Keratinocyte (primary cell): ENCODE measurements at regions not wholly inside any gene's neighbourhood (a gene's known extent, or its start where the extent isn't known, plus 50 kb on each side); places are given as distances from the start of the nearest gene placed in this dataset.

Source experiments
- DNase-seq: peaks from one replicate; pipeline ENCODE4 v3.0.0-alpha.2; 2011; ENCODE audit warnings: low read depth, missing footprints, low spot score
- FAIRE-seq: peaks from 2 replicates; lab custom pipeline; 2011; peaks lifted over from hg19 to GRCh38; lab: Jason Lieb, UNC
- H2AFZ ChIP-seq: 2 replicates; pipeline ENCODE4 v1.6.0; 2012; ENCODE audit warnings: low read length, control low read depth, inconsistent platforms; ENCODE audit not compliant: control insufficient read depth
- H3K27ac ChIP-seq: 2 replicates; pipeline ENCODE4 v1.5.1; 2011; ENCODE audit warnings: low read length; ENCODE audit not compliant: control insufficient read depth, insufficient read depth
- H3K27me3 ChIP-seq: 3 replicates; pipeline ENCODE4 v1.6.0; 2011; ENCODE audit warnings: low read length; ENCODE audit not compliant: control insufficient read depth, insufficient read depth; ENCODE audit errors: extremely low read depth
- H3K36me3 ChIP-seq, 2 experiments: 2 replicates in 1 of 2; 3 replicates in 1 of 2; pipeline ENCODE4 v1.5.1; 2011; ENCODE audit warnings: low read length in 2 of 2, mild to moderate bottlenecking in 1 of 2; ENCODE audit not compliant: control insufficient read depth in 2 of 2, insufficient read depth in 2 of 2; ENCODE audit errors: extremely low read depth in 1 of 2
- H3K4me1 ChIP-seq: 3 replicates; pipeline ENCODE4 v1.5.1; 2011; ENCODE audit warnings: low read length; ENCODE audit not compliant: control insufficient read depth, insufficient read depth; ENCODE audit errors: extremely low read depth
- H3K4me2 ChIP-seq: 3 replicates; pipeline ENCODE4 v1.6.0; 2011; ENCODE audit warnings: low read depth, low read length; ENCODE audit not compliant: control insufficient read depth, insufficient read depth; ENCODE audit errors: extremely low read depth
- H3K4me3 ChIP-seq, 3 experiments: fragments of 200-600 bp in 1 of 3; sonication (generic) in 1 of 3; 2 replicates in 2 of 3; 3 replicates in 1 of 3; pipeline ENCODE4 v1.5.1; 2011 to 2016; ENCODE audit warnings: low read length in 3 of 3, mild to moderate bottlenecking in 3 of 3, control low read depth in 2 of 3, inconsistent platforms in 1 of 3, low read depth in 1 of 3, mixed read lengths in 1 of 3, mixed run types in 1 of 3, moderate library complexity in 1 of 3; ENCODE audit not compliant: control insufficient read depth in 2 of 3, insufficient read depth in 2 of 3; ENCODE audit errors: extremely low read depth in 1 of 3
- H3K79me2 ChIP-seq: 2 replicates; pipeline ENCODE4 v1.6.0; 2012; ENCODE audit warnings: low read length; ENCODE audit not compliant: control insufficient read depth, insufficient read depth
- H3K9ac ChIP-seq: 3 replicates; pipeline ENCODE4 v1.6.0; 2011; ENCODE audit warnings: low read length; ENCODE audit not compliant: control insufficient read depth, insufficient read depth; ENCODE audit errors: extremely low read depth
- H3K9me1 ChIP-seq: 3 replicates; pipeline ENCODE4 v1.6.0; 2011; ENCODE audit warnings: low read length; ENCODE audit not compliant: control insufficient read depth, insufficient read depth; ENCODE audit errors: extremely low read depth
- H3K9me3 ChIP-seq: 2 replicates; pipeline ENCODE4 v1.5.1; 2012; ENCODE audit warnings: low read depth, low read length; ENCODE audit not compliant: control insufficient read depth
- H4K20me1 ChIP-seq: 3 replicates; pipeline ENCODE4 v1.6.0; 2011; ENCODE audit warnings: low read length; ENCODE audit not compliant: control insufficient read depth, insufficient read depth; ENCODE audit errors: extremely low read depth
- EZH2 ChIP-seq: IDR thresholded peaks from one replicate; pipeline ENCODE4 v1.6.1; 2012; ENCODE audit warnings: inconsistent platforms, mild to moderate bottlenecking, low read length, moderate library complexity
- dilution Hi-C: fragments of 300-500 bp; cut with MboI; formaldehyde crosslinking; loops from one replicate; pipeline ENCODE4 v1.7.0; 2020; ENCODE audit warnings: low sequenced_read_pairs; ENCODE audit not compliant: extremely low pct_ligation_motif_present
- TF ChIP-seq, protein P1 (sequence below), 3 experiments: IDR thresholded peaks in 1 of 3; conservative IDR thresholded peaks in 1 of 3; optimal IDR thresholded peaks in 1 of 3; 2 replicates in 2 of 3; 3 replicates in 1 of 3; pipeline versions ENCODE3 to v1.5.1; 2011; ENCODE audit warnings: low read length in 3 of 3, mild to moderate bottlenecking in 3 of 3, moderate library complexity in 2 of 3, control low read depth in 1 of 3, inconsistent platforms in 1 of 3; ENCODE audit not compliant: insufficient read depth in 2 of 3; ENCODE audit errors: extremely low read depth in 1 of 3

DNA sequence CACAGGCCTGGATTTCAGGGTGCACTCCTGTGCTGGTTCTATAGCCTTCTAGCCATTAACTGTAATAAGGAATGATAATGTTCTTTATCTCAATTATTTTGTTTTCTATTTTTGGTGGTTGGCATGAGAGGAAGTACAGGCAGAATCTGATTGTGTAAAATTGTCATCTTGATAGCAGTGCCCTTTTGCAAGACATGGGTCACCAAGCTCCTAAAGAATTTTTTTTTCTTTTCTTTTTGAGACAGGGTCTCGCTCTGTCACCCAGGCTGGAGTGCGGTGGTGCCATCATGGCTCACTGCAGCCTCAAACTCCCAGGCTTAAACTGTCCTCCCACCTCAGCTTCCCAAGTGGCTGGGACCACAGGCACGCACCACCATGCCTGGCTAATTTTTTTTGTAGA is 206.7 kb upstream of the JARID2 start:
- Histone ChIP-seq H3K36me3 (no peaks in the 10 kb centered on the region), H3K27me3 (no peaks in the 10 kb centered on the region), H4K20me1 (no peaks in the 10 kb centered on the region), H3K4me2 (no peak overlapping the region), H3K9me1 (no peaks in the 10 kb centered on the region), H3K27ac (no peak overlapping the region), H3K79me2 (no peaks in the 10 kb centered on the region), H3K9me3 (no peaks in the 10 kb centered on the region), H2AFZ (no peak overlapping the region), H3K4me3 (no peak overlapping the region), H3K4me1 (no peaks in the 10 kb centered on the region), H3K9ac (no peak overlapping the region)
- dilution Hi-C loops = no loop called here
- TF ChIP-seq, protein P1, sequence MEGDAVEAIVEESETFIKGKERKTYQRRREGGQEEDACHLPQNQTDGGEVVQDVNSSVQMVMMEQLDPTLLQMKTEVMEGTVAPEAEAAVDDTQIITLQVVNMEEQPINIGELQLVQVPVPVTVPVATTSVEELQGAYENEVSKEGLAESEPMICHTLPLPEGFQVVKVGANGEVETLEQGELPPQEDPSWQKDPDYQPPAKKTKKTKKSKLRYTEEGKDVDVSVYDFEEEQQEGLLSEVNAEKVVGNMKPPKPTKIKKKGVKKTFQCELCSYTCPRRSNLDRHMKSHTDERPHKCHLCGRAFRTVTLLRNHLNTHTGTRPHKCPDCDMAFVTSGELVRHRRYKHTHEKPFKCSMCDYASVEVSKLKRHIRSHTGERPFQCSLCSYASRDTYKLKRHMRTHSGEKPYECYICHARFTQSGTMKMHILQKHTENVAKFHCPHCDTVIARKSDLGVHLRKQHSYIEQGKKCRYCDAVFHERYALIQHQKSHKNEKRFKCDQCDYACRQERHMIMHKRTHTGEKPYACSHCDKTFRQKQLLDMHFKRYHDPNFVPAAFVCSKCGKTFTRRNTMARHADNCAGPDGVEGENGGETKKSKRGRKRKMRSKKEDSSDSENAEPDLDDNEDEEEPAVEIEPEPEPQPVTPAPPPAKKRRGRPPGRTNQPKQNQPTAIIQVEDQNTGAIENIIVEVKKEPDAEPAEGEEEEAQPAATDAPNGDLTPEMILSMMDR (optimal IDR thresholded peaks at IDR 0.05 in 1 of 3, IDR thresholded peaks at IDR 0.05 in 1 of 3, conservative IDR thresholded peaks at IDR 0.05 in 1 of 3; ENCODE audit: extremely low read depth in 1 of 3, insufficient read depth in 2 of 3, low read length in 3 of 3) = no peak
- FAIRE-seq = no peak
- no peak for DNase-seq

DNA sequence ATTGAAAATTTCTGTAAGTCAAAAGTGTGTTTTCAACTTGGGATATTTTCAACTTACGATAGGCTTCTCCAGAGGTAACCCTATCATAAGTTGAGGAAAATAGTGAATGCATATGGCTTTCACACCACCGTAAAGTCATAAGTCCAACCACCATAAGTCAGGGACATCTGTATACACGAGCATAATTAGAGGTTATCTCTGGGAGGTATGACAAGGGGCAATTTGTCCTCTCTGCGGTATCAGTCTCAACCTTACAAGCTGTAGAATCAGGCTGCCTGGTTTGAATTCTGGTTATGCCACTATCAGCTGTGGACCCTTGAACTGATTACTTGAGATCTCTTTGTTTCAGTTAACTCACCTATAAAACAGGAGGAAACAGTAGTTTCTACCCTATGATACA is 202.9 kb upstream of the JARID2 start:
- no peak for DNase-seq
- no peak for TF ChIP-seq EZH2
- TF ChIP-seq, protein P1 (optimal IDR thresholded peaks at IDR 0.05 in 1 of 3, IDR thresholded peaks at IDR 0.05 in 1 of 3, conservative IDR thresholded peaks at IDR 0.05 in 1 of 3; ENCODE audit: extremely low read depth in 1 of 3, insufficient read depth in 2 of 3, low read length in 3 of 3) = no peak
- H3K4me2 ChIP-seq = no peak overlapping the region
- no peak overlapping the region for H2AFZ ChIP-seq
- no peaks in the 10 kb centered on the region for H3K9me3 ChIP-seq
- no peak for FAIRE-seq
- H3K9me1 ChIP-seq = no peaks in the 10 kb centered on the region
- H3K79me2 ChIP-seq = no peaks in the 10 kb centered on the region
- no peak overlapping the region for H3K9ac ChIP-seq
- no peak overlapping the region for H3K4me3 ChIP-seq
- H4K20me1 ChIP-seq = no peaks in the 10 kb centered on the region
- no peaks in the 10 kb centered on the region for H3K36me3 ChIP-seq
- no peaks in the 10 kb centered on the region for H3K4me1 ChIP-seq
- dilution Hi-C loops = no loop called here
- H3K27ac ChIP-seq = no peak overlapping the region
- no peaks in the 10 kb centered on the region for H3K27me3 ChIP-seq
